ENCODE measurements at regions not wholly inside any gene's neighbourhood (a gene's known extent, or its start where the extent isn't known, plus 50 kb on each side); places are given as distances from the start of the nearest gene placed in this dataset.

DNA sequence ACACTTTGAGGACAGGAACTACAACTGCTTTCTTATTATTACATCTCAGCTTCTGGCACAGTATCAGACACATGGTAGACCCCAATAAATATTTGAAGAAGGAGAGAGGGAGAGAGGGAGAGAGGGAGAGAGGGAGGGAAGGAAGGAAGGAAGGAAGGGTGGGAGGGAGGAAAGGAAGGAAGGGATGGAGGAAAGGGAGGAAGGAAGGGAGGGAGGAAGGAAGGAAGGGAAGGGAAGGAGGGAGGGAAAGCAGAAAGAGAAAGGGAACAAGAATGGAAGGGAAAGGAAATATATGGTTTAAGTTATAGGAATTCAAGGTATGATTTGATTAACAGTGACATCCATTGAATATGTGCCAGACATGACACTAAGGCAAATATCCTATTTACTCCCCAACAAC, 402.1 kb downstream of the KIF16B start:
- Mint-ChIP-seq H3K4me1 (peaks cover 4% of the 10 kb centered on the region; the same call in 1 of the 2 replicates), H3K27ac (no peak overlapping the region), H3K27me3 (ENCODE audit: low read depth) (no peaks in the 10 kb centered on the region; the same call in 1 of the 2 replicates), H3K36me3 (no peaks in the 10 kb centered on the region), H3K9me3 (peaks cover 13% of the 10 kb centered on the region), H3K4me3 (no peak overlapping the region)
- CTCF ChIA-PET: no interaction called here
- POLR2A ChIA-PET: no interaction called here
- DNase-seq (ENCODE audit: low spot score) (no peak), ATAC-seq (no peak)
- TF ChIP-seq CREM (CRISPR knock-in tag; IDR thresholded peaks at IDR 0.05): no peak
- no peak for TF ChIP-seq ELF4 (CRISPR knock-in tag; IDR thresholded peaks at IDR 0.05; ENCODE audit: low read depth)
- TF ChIP-seq, protein P1, sequence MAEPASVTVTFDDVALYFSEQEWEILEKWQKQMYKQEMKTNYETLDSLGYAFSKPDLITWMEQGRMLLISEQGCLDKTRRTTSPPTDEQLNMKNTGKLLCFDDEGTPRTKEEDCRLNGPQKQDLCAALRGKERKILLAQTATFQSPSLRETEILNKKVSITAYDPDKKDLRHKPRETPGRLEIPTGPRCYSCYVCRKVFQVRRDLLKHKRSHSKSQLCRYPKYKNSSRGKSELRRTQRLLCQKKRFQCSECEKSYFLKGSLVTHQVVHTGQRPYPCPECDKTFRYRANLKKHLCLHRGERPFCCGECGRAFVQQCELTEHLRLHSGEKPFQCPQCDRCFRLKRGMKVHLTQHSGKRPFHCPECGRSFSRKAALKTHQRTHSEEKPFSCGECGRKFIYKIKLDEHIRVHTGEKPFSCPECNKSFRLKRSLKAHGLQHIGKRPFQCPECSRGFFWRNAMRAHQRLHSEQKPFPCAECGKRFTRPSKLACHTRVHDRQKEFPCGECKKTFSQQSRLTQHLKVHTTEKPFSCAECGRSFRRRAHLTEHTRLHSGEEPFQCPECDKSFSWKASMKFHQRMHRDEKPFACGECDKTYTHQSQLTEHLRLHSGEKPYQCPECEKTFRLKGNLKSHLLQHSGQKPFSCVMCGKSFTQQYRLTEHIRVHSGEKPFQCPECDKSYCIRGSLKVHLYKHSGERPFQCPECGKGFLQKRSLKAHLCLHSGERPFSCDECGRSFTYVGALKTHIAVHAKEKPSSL (CRISPR knock-in tag; conservative IDR thresholded peaks at IDR 0.05): no peak
- TF ChIP-seq, protein P2, sequence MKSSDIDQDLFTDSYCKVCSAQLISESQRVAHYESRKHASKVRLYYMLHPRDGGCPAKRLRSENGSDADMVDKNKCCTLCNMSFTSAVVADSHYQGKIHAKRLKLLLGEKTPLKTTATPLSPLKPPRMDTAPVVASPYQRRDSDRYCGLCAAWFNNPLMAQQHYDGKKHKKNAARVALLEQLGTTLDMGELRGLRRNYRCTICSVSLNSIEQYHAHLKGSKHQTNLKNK (CRISPR knock-in tag; IDR thresholded peaks at IDR 0.05): no peak
- TF ChIP-seq PRRX2 (CRISPR knock-in tag; IDR thresholded peaks at IDR 0.05): no peak
- TF ChIP-seq ATF1 (CRISPR knock-in tag; IDR thresholded peaks at IDR 0.05): no peak
- TF ChIP-seq, protein P3, sequence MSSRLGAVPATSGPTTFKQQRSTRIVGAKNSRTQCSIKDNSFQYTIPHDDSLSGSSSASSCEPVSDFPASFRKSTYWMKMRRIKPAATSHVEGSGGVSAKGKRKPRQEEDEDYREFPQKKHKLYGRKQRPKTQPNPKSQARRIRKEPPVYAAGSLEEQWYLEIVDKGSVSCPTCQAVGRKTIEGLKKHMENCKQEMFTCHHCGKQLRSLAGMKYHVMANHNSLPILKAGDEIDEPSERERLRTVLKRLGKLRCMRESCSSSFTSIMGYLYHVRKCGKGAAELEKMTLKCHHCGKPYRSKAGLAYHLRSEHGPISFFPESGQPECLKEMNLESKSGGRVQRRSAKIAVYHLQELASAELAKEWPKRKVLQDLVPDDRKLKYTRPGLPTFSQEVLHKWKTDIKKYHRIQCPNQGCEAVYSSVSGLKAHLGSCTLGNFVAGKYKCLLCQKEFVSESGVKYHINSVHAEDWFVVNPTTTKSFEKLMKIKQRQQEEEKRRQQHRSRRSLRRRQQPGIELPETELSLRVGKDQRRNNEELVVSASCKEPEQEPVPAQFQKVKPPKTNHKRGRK (CRISPR knock-in tag; IDR thresholded peaks at IDR 0.05; ENCODE audit: borderline replicate concordance): no peak
- TF ChIP-seq, protein P4, sequence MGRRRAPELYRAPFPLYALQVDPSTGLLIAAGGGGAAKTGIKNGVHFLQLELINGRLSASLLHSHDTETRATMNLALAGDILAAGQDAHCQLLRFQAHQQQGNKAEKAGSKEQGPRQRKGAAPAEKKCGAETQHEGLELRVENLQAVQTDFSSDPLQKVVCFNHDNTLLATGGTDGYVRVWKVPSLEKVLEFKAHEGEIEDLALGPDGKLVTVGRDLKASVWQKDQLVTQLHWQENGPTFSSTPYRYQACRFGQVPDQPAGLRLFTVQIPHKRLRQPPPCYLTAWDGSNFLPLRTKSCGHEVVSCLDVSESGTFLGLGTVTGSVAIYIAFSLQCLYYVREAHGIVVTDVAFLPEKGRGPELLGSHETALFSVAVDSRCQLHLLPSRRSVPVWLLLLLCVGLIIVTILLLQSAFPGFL (CRISPR knock-in tag; IDR thresholded peaks at IDR 0.05; ENCODE audit: borderline replicate concordance): no peak
- TF ChIP-seq, protein P5, sequence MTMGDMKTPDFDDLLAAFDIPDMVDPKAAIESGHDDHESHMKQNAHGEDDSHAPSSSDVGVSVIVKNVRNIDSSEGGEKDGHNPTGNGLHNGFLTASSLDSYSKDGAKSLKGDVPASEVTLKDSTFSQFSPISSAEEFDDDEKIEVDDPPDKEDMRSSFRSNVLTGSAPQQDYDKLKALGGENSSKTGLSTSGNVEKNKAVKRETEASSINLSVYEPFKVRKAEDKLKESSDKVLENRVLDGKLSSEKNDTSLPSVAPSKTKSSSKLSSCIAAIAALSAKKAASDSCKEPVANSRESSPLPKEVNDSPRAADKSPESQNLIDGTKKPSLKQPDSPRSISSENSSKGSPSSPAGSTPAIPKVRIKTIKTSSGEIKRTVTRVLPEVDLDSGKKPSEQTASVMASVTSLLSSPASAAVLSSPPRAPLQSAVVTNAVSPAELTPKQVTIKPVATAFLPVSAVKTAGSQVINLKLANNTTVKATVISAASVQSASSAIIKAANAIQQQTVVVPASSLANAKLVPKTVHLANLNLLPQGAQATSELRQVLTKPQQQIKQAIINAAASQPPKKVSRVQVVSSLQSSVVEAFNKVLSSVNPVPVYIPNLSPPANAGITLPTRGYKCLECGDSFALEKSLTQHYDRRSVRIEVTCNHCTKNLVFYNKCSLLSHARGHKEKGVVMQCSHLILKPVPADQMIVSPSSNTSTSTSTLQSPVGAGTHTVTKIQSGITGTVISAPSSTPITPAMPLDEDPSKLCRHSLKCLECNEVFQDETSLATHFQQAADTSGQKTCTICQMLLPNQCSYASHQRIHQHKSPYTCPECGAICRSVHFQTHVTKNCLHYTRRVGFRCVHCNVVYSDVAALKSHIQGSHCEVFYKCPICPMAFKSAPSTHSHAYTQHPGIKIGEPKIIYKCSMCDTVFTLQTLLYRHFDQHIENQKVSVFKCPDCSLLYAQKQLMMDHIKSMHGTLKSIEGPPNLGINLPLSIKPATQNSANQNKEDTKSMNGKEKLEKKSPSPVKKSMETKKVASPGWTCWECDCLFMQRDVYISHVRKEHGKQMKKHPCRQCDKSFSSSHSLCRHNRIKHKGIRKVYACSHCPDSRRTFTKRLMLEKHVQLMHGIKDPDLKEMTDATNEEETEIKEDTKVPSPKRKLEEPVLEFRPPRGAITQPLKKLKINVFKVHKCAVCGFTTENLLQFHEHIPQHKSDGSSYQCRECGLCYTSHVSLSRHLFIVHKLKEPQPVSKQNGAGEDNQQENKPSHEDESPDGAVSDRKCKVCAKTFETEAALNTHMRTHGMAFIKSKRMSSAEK (CRISPR knock-in tag; IDR thresholded peaks at IDR 0.05; ENCODE audit: borderline replicate concordance): no peak
- no peak for TF ChIP-seq NR3C1 (CRISPR knock-in tag; conservative IDR thresholded peaks at IDR 0.05; ENCODE audit: low read depth)
- TF ChIP-seq SOX15 (CRISPR knock-in tag; IDR thresholded peaks at IDR 0.05): no peak
- no peak for TF ChIP-seq MYBL2 (CRISPR knock-in tag; IDR thresholded peaks at IDR 0.05)
- TF ChIP-seq, protein P6, sequence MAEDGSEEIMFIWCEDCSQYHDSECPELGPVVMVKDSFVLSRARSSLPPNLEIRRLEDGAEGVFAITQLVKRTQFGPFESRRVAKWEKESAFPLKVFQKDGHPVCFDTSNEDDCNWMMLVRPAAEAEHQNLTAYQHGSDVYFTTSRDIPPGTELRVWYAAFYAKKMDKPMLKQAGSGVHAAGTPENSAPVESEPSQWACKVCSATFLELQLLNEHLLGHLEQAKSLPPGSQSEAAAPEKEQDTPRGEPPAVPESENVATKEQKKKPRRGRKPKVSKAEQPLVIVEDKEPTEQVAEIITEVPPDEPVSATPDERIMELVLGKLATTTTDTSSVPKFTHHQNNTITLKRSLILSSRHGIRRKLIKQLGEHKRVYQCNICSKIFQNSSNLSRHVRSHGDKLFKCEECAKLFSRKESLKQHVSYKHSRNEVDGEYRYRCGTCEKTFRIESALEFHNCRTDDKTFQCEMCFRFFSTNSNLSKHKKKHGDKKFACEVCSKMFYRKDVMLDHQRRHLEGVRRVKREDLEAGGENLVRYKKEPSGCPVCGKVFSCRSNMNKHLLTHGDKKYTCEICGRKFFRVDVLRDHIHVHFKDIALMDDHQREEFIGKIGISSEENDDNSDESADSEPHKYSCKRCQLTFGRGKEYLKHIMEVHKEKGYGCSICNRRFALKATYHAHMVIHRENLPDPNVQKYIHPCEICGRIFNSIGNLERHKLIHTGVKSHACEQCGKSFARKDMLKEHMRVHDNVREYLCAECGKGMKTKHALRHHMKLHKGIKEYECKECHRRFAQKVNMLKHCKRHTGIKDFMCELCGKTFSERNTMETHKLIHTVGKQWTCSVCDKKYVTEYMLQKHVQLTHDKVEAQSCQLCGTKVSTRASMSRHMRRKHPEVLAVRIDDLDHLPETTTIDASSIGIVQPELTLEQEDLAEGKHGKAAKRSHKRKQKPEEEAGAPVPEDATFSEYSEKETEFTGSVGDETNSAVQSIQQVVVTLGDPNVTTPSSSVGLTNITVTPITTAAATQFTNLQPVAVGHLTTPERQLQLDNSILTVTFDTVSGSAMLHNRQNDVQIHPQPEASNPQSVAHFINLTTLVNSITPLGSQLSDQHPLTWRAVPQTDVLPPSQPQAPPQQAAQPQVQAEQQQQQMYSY (CRISPR knock-in tag; IDR thresholded peaks at IDR 0.05): no peak
- TF ChIP-seq, protein P7, sequence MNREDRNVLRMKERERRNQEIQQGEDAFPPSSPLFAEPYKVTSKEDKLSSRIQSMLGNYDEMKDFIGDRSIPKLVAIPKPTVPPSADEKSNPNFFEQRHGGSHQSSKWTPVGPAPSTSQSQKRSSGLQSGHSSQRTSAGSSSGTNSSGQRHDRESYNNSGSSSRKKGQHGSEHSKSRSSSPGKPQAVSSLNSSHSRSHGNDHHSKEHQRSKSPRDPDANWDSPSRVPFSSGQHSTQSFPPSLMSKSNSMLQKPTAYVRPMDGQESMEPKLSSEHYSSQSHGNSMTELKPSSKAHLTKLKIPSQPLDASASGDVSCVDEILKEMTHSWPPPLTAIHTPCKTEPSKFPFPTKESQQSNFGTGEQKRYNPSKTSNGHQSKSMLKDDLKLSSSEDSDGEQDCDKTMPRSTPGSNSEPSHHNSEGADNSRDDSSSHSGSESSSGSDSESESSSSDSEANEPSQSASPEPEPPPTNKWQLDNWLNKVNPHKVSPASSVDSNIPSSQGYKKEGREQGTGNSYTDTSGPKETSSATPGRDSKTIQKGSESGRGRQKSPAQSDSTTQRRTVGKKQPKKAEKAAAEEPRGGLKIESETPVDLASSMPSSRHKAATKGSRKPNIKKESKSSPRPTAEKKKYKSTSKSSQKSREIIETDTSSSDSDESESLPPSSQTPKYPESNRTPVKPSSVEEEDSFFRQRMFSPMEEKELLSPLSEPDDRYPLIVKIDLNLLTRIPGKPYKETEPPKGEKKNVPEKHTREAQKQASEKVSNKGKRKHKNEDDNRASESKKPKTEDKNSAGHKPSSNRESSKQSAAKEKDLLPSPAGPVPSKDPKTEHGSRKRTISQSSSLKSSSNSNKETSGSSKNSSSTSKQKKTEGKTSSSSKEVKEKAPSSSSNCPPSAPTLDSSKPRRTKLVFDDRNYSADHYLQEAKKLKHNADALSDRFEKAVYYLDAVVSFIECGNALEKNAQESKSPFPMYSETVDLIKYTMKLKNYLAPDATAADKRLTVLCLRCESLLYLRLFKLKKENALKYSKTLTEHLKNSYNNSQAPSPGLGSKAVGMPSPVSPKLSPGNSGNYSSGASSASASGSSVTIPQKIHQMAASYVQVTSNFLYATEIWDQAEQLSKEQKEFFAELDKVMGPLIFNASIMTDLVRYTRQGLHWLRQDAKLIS (CRISPR knock-in tag; IDR thresholded peaks at IDR 0.05; ENCODE audit: borderline replicate concordance): no peak
- TF ChIP-seq, protein P8, sequence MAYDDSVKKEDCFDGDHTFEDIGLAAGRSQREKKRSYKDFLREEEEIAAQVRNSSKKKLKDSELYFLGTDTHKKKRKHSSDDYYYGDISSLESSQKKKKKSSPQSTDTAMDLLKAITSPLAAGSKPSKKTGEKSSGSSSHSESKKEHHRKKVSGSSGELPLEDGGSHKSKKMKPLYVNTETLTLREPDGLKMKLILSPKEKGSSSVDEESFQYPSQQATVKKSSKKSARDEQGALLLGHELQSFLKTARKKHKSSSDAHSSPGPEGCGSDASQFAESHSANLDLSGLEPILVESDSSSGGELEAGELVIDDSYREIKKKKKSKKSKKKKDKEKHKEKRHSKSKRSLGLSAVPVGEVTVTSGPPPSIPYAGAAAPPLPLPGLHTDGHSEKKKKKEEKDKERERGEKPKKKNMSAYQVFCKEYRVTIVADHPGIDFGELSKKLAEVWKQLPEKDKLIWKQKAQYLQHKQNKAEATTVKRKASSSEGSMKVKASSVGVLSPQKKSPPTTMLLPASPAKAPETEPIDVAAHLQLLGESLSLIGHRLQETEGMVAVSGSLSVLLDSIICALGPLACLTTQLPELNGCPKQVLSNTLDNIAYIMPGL (CRISPR knock-in tag; IDR thresholded peaks at IDR 0.05): no peak
- TF ChIP-seq, protein P9, sequence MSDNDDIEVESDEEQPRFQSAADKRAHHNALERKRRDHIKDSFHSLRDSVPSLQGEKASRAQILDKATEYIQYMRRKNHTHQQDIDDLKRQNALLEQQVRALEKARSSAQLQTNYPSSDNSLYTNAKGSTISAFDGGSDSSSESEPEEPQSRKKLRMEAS (CRISPR knock-in tag; IDR thresholded peaks at IDR 0.05): no peak
- no peak for TF ChIP-seq FOXK1 (CRISPR knock-in tag; IDR thresholded peaks at IDR 0.05)
- TF ChIP-seq TEAD1 (CRISPR knock-in tag; IDR thresholded peaks at IDR 0.05): no peak
